ENCODE measurements at regions not wholly inside any gene's neighbourhood (a gene's known extent, or its start where the extent isn't known, plus 50 kb on each side); places are given as distances from the start of the nearest gene placed in this dataset.

DNA sequence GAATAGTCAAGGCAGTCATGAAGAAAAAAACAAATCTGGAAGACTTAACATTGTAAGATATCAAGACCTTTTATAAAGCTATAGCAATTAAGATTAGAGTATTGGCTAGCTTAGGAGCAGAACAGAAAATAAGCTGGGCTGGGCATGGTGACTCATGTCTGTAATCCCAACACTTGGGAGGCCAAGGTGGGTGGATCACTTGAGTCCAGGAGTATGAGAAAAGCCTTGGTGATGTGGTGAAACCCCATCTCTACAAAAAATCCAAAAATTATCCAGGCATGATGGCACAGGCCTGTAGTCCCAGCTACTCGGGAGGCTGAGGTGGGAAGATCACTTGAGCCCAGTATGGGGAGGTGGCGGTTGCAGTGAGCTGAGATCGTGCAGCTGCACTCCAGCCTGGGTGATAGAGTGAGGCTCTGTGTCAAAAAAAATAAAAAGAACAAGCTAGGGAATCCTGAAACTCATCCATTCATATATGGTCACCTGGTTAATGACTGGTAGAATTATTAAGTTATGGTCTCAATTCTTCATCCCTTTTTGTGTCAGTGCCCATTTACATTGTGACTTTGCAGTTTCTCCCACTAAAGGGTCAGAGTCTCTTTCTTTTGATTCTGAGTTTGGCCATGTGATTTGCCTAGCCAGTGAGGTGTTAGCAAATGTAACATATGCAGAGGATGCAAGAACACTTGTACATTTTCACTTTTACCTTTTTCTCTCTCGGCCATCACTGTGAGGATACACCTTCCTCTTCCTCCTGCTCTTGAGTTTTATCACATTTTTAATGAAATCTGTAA is 144.6 kb upstream of the SGCD start:
- TF ChIP-seq ZNF8 (CRISPR knock-in tag; IDR thresholded peaks at IDR 0.05) (no peak), ARNTL (CRISPR knock-in tag; IDR thresholded peaks at IDR 0.05; ENCODE audit: borderline replicate concordance, low read depth) (no peak), ZFP3 (CRISPR knock-in tag; IDR thresholded peaks at IDR 0.05) (no peak), ZFP30 (CRISPR knock-in tag; IDR thresholded peaks at IDR 0.05) (no peak), RARB (CRISPR knock-in tag; IDR thresholded peaks at IDR 0.05) (no peak), TCF4 (CRISPR knock-in tag; IDR thresholded peaks at IDR 0.05; ENCODE audit: borderline replicate concordance) (no peak), SNAI2 (CRISPR knock-in tag; IDR thresholded peaks at IDR 0.05) (no peak), TOX (CRISPR knock-in tag; IDR thresholded peaks at IDR 0.05; ENCODE audit: borderline replicate concordance) (no peak), TSHZ2 (CRISPR knock-in tag; IDR thresholded peaks at IDR 0.05) (no peak)
- TF ChIP-seq, protein P1, sequence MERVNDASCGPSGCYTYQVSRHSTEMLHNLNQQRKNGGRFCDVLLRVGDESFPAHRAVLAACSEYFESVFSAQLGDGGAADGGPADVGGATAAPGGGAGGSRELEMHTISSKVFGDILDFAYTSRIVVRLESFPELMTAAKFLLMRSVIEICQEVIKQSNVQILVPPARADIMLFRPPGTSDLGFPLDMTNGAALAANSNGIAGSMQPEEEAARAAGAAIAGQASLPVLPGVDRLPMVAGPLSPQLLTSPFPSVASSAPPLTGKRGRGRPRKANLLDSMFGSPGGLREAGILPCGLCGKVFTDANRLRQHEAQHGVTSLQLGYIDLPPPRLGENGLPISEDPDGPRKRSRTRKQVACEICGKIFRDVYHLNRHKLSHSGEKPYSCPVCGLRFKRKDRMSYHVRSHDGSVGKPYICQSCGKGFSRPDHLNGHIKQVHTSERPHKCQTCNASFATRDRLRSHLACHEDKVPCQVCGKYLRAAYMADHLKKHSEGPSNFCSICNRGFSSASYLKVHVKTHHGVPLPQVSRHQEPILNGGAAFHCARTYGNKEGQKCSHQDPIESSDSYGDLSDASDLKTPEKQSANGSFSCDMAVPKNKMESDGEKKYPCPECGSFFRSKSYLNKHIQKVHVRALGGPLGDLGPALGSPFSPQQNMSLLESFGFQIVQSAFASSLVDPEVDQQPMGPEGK (CRISPR knock-in tag; IDR thresholded peaks at IDR 0.05; ENCODE audit: borderline replicate concordance): no peak

Data from SK-N-SH treated with all-trans-retinoic acid at 6 μM for 48 hours (cell line).